Stomach (tissue), 8 donors: ENCODE measurements at regions not wholly inside any gene's neighbourhood (a gene's known extent, or its start where the extent isn't known, plus 50 kb on each side); places are given as distances from the start of the nearest gene placed in this dataset.
"Not testable (repeated sequence)": the region's sequence is repeated elsewhere in the genome, so short reads cannot be mapped to it uniquely, and the experiment has no call there.

Experiments
- DNase-seq, 2 donors: peaks; one replicate each; pipeline versions ENCODE4 v3.0.0 to v3.0.0-alpha.2; 2013 to 2019
- H3K27ac ChIP-seq, 5 donors: fragments of 200-600 bp in 4 of 5; sonication (generic) in 4 of 5; one replicate each; pipeline ENCODE4 v1.5.1; 2013 to 2019; ENCODE audit warnings: mild to moderate bottlenecking in 1 of 5, moderate library complexity in 1 of 5
- H3K27me3 ChIP-seq, 3 donors: fragments of 200-600 bp; sonication (generic); one replicate each; pipeline ENCODE4 v1.5.1; 2017 to 2019; ENCODE audit warnings: mixed run types in 1 of 3
- H3K36me3 ChIP-seq, 4 donors: fragments of 200-600 bp; sonication (generic); 1 replicate in 3 of 4; 2 replicates in 1 of 4; pipeline ENCODE4 v1.5.1; 2016 to 2019
- H3K4me1 ChIP-seq, 4 donors: fragments of 200-600 bp; sonication (generic); one replicate each; pipeline ENCODE4 v1.5.1; 2016 to 2019
- H3K4me3 ChIP-seq, 4 donors: fragments of 200-600 bp; sonication (generic) in 3 of 4; one replicate each; pipeline ENCODE4 v1.5.1; 2016 to 2019; ENCODE audit warnings: mild to moderate bottlenecking in 1 of 4
- H3K9me3 ChIP-seq, 4 donors: fragments of 200-600 bp; sonication (generic); one replicate each; pipeline ENCODE4 v1.5.1; 2016 to 2019
- CTCF ChIP-seq, 7 experiments: fragments of 450-650 bp in 4 of 7; fragments of 200-600 bp in 3 of 7; sonication (generic) in 3 of 7; IDR thresholded peaks; one replicate each; pipeline ENCODE4 v1.5.1; 2016 to 2019; ENCODE audit warnings: antibody characterized with exemption in 7 of 7, control low read depth in 2 of 7, mild to moderate bottlenecking in 1 of 7
- EP300 ChIP-seq: sonication (generic); formaldehyde crosslinking; IDR thresholded peaks from one replicate; pipeline ENCODE4 v1.6.1; 2017; ENCODE audit warnings: antibody characterized with exemption
- POLR2A ChIP-seq, 4 donors: fragments of 450-650 bp; IDR thresholded peaks; one replicate each; pipeline ENCODE4 v1.6.1; 2016; ENCODE audit warnings: antibody characterized with exemption in 4 of 4, control low read depth in 2 of 4, mild to moderate bottlenecking in 1 of 4, moderate library complexity in 1 of 4
- POLR2AphosphoS5 ChIP-seq, 3 donors: sonication (generic); formaldehyde crosslinking; IDR thresholded peaks; one replicate each; pipeline ENCODE4 v1.6.1; 2016; ENCODE audit warnings: antibody characterized with exemption in 3 of 3
- whole genome bisulfite sequencing, 5 donors: extraction: QIAGEN DNeasy Blood & Tissue Kit in 3 of 5; methylation state at CpG; one replicate each; pipeline versions ENCODE4 v1.1.5 to v1.1.7; 2013 to 2018; 5-methylcytosine and 5-hydroxymethylcytosine counted together
- intact Hi-C: fragments of 100-400 bp; cut with DNase I; formaldehyde crosslinking; loops from one replicate; pipeline ENCODE4 v1.15.1; 2023; ENCODE audit warnings: low total_unique reads
- small RNA-seq, 4 donors: library from RNA; depleted of rRNA; stranded (forward); fragments of <200 nt; gene quantifications; one replicate each; pipeline ENCODE3, GENCODE V24; 2016
- donor health status: healthy with polysubstance abuse.
- donor health status: Bipolar disorder and iron deficiency.
- donor health status: healthy.

- Histone ChIP-seq H3K4me1 (peaks cover 10 to 25% (median 20%) of the 10 kb centered on the region in 4 donors), H3K9me3 (no peaks in the 10 kb centered on the region), H3K4me3 (no peak overlapping the region), H3K27ac (no peak overlapping the region), H3K36me3 (no peaks in the 10 kb centered on the region), H3K27me3 (no peaks in the 10 kb centered on the region)
- TF ChIP-seq CTCF (IDR thresholded peaks at IDR 0.05) (no peak), EP300 (no peak), POLR2AphosphoS5 (IDR thresholded peaks at IDR 0.05) (no peak), POLR2A (IDR thresholded peaks at IDR 0.05) (no peak)
- intact Hi-C loops: no loop called here
- 87 to 97% (median 94%) methylated on average over 7 of the region's 7 CpGs for WGBS, 5 donors
- no peak for DNase-seq
These were observed 53.7 kb upstream of the ZNF217 start for GRCh38 chr20:53647286-53647821.

GRCh38 chr20:53646550-53646949, 52.9 kb upstream of the ZNF217 start:
- Histone ChIP-seq H3K27ac (no peak overlapping the region), H3K9me3 (no peaks in the 10 kb centered on the region), H3K36me3 (no peaks in the 10 kb centered on the region), H3K4me1 (peaks cover 6 to 24% (median 16%) of the 10 kb centered on the region in 4 donors), H3K27me3 (no peaks in the 10 kb centered on the region), H3K4me3 (no peak overlapping the region)
- no peak for TF ChIP-seq CTCF (IDR thresholded peaks at IDR 0.05)
- 85 to 98% (median 96%) methylated on average over 3 of the region's 3 CpGs for WGBS, 5 donors
- no peak for DNase-seq
- intact Hi-C loops: no loop called here

- 60 to 74% (median 65%) methylated on average over 2 of the region's 2 CpGs for WGBS, 5 donors
These were observed 51.9 kb upstream of the ZNF217 start for GRCh38 chr20:53645582-53645897.

GRCh38 chr20:53644108-53644507, 50.5 kb upstream of the ZNF217 start:
- DNase-seq, H3K36me3 ChIP-seq, H3K27me3 ChIP-seq, H3K4me3 ChIP-seq, H3K9me3 ChIP-seq, intact Hi-C loops: not testable (repeated sequence)
- Histone ChIP-seq H3K27ac (peak overlapping the region in 1 of 5 donors; percentile 82), H3K4me1 (peaks cover 6 to 24% (median 16%) of the 10 kb centered on the region in 4 donors)
- WGBS, 5 donors: 95 to 98% (median 96%) methylated on average over 8 of the region's 8 CpGs

More at GRCh38 chr20:53645582-53645897, 51.9 kb upstream of the ZNF217 start:
- no peaks in the 10 kb centered on the region for H3K9me3 ChIP-seq
- H3K27me3 ChIP-seq: no peaks in the 10 kb centered on the region
- no peaks in the 10 kb centered on the region for H3K36me3 ChIP-seq
- no peak overlapping the region for H3K27ac ChIP-seq
- peaks cover 6 to 24% (median 16%) of the 10 kb centered on the region in 4 donors for H3K4me1 ChIP-seq
- DNase-seq: no peak
- no peak overlapping the region for H3K4me3 ChIP-seq
- TF ChIP-seq EP300 (no peak), CTCF (IDR thresholded peaks at IDR 0.05) (no peak), POLR2AphosphoS5 (IDR thresholded peaks at IDR 0.05) (no peak), POLR2A (IDR thresholded peaks at IDR 0.05) (no peak)
- intact Hi-C loops: no loop called here

Small RNA genes in the stretch of these regions (small RNA-seq; reads per million reads assigned to genes)
- 0 reads per million in 4 donors for gene RNU7-14P
